ENCODE measurements at regions not wholly inside any gene's neighbourhood (a gene's known extent, or its start where the extent isn't known, plus 50 kb on each side); places are given as distances from the start of the nearest gene placed in this dataset.

DNA sequence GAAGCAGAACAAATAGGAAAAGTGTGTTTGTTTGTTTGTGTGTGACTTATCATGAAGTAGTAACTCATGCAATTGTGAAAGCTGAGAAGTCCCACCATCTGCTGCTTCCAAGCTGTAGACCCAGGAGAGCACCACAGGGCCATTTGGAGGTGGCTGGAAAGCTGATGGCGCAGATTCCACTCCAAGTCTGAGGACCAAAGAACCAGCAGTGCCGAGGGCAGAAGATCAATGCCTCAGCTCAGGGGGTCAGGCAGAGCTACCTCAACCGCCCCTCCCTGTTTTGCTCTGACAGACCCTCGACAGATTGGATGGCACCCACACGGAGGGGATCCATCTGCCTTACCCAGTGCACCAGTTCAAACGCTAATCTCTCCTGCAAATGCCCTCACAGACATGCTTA, 896.2 kb downstream of the BRD1 start:
- no peak for TF ChIP-seq CTCF (IDR thresholded peaks at IDR 0.05; ENCODE audit: insufficient read depth, low read length, poor library complexity, severe bottlenecking)
- TF ChIP-seq EZH2phosphoT487 (conservative IDR thresholded peaks at IDR 0.05; ENCODE audit: low read length), result no peak
